ENCODE measurements at regions not wholly inside any gene's neighbourhood (a gene's known extent, or its start where the extent isn't known, plus 50 kb on each side); places are given as distances from the start of the nearest gene placed in this dataset.
"Not testable (repeated sequence)": the region's sequence is repeated elsewhere in the genome, so short reads cannot be mapped to it uniquely, and the experiment has no call there.

DNA sequence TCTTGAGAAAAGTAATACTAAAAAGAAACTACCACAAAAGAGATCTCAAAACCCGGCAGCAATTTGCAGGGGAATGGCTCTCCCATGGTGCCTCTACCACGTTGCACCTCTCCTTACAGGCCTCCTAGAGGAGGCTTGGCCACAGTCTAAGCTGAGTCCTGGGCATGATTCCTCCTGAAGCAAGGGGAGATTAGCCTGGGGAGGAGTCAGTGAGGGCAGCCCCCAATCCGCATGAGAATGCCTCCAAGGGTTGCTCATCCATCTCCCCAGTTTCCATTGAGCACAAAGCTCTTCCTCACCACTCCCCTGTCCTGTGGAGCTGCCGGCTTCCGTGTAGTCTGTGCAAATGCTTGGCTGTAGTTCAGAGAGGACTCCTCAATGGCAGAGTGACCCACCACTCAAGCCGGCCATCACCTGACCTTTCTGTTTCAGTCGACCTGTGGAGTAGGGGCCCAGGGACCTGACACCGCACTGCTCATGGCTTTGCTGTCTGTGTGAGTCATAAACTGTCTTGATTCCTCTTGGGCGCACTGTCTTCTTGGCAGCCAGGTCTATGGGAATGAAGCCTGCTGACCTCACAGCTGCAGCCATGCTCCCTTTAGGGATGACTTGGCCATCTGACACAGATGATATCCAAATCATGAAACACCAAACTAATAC, 224.2 kb upstream of the SGCG start:
- not testable (repeated sequence) for TF ChIP-seq EZH2 (IDR thresholded peaks at IDR 0.05; ENCODE audit: borderline replicate concordance, insufficient read depth, low read depth, low read length, poor library complexity, severe bottlenecking)
- TF ChIP-seq, protein P1, sequence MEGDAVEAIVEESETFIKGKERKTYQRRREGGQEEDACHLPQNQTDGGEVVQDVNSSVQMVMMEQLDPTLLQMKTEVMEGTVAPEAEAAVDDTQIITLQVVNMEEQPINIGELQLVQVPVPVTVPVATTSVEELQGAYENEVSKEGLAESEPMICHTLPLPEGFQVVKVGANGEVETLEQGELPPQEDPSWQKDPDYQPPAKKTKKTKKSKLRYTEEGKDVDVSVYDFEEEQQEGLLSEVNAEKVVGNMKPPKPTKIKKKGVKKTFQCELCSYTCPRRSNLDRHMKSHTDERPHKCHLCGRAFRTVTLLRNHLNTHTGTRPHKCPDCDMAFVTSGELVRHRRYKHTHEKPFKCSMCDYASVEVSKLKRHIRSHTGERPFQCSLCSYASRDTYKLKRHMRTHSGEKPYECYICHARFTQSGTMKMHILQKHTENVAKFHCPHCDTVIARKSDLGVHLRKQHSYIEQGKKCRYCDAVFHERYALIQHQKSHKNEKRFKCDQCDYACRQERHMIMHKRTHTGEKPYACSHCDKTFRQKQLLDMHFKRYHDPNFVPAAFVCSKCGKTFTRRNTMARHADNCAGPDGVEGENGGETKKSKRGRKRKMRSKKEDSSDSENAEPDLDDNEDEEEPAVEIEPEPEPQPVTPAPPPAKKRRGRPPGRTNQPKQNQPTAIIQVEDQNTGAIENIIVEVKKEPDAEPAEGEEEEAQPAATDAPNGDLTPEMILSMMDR (IDR thresholded peaks at IDR 0.05) = not testable (repeated sequence)

Data from B cell (primary cell).